ENCODE measurements at regions not wholly inside any gene's neighbourhood (a gene's known extent, or its start where the extent isn't known, plus 50 kb on each side); places are given as distances from the start of the nearest gene placed in this dataset.

- no peak for TF ChIP-seq EZH2 (IDR thresholded peaks at IDR 0.05)
- TF ChIP-seq POLR2AphosphoS5 (IDR thresholded peaks at IDR 0.05; ENCODE audit: borderline replicate concordance, low read depth, low read length): no peak
These were observed 197.1 kb downstream of the HIPK3 start for GRCh38 chr11:33454264-33454663.
